Tibial artery (tissue), 4 donors: ENCODE measurements at regions not wholly inside any gene's neighbourhood (a gene's known extent, or its start where the extent isn't known, plus 50 kb on each side); places are given as distances from the start of the nearest gene placed in this dataset.

ENCODE experiments used
- DNase-seq, 2 donors: peaks; one replicate each; pipeline ENCODE4 v3.0.0-alpha.2; 2019
- H3K27ac ChIP-seq, 2 donors: fragments of 200-600 bp; sonication (generic) in 1 of 2; 1 replicate in 1 of 2; 2 replicates in 1 of 2; pipeline ENCODE4 v1.5.1; 2018 to 2019; ENCODE audit warnings: mild to moderate bottlenecking in 1 of 2
- H3K27me3 ChIP-seq, 2 donors: fragments of 200-600 bp; sonication (generic) in 1 of 2; one replicate each; pipeline versions ENCODE4 v1.5.1 to v1.6.0; 2016 to 2019
- H3K36me3 ChIP-seq, 3 donors: fragments of 200-600 bp; sonication (generic) in 2 of 3; one replicate each; pipeline ENCODE4 v1.5.1; 2016 to 2019; ENCODE audit warnings: mild to moderate bottlenecking in 2 of 3
- H3K4me1 ChIP-seq, 4 donors: fragments of 200-600 bp; sonication (generic) in 2 of 4; 1 replicate in 3 of 4; 2 replicates in 1 of 4; pipeline ENCODE4 v1.5.1; 2016 to 2019
- H3K4me3 ChIP-seq, 2 donors: fragments of 200-600 bp; sonication (generic) in 1 of 2; 1 replicate in 1 of 2; 2 replicates in 1 of 2; pipeline ENCODE4 v1.5.1; 2018 to 2019; ENCODE audit warnings: mild to moderate bottlenecking in 2 of 2
- H3K9me3 ChIP-seq, 3 donors: fragments of 200-600 bp; sonication (generic) in 1 of 3; one replicate each; pipeline ENCODE4 v1.5.1; 2016 to 2019
- intact Hi-C: fragments of 100-400 bp; cut with DNase I; formaldehyde crosslinking; loops from one replicate; pipeline ENCODE4 v1.15.0; 2023; ENCODE audit warnings: low total_unique reads
- TF ChIP-seq, protein P1 (sequence below), 2 experiments: fragments of 200-600 bp in 1 of 2; fragments of 450-650 bp in 1 of 2; IDR thresholded peaks; one replicate each; pipeline ENCODE4 v1.5.1; 2017 to 2019; ENCODE audit warnings: antibody characterized with exemption in 2 of 2, mild to moderate bottlenecking in 1 of 2, moderate library complexity in 1 of 2

DNA sequence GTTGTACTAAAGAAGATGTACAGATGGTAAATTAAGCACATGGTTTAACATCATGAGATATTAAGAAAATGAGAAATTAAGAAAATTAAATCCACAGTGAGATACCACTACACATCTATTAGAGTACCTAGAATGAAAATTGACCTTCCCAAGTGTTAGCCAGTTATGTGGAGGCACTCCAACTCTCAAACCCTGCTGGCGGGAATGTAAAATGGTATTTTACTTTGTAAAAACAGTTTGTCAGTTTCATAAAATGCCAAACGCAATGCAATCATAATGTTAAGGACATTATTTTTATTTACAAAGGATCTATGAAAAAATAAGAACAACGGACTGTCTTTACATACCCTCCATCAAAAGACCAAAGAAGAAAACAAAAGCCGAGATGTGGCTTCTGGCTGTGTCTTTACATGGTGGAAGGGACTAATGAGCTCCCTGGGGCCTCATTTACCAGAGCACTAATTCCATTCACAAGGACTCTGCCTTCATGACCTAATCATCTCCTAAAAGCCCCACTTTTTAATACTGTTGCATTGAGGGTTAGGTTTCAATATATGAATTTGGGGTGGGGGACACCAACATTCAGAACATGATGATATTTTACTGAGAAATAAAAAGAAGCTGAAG lies 1178.7 kb downstream of the AACS start:
- no peak overlapping the region for H3K27ac ChIP-seq
- H3K4me1 ChIP-seq, result no peaks in the 10 kb centered on the region
- H3K27me3 ChIP-seq, result no peaks in the 10 kb centered on the region
- no peak for DNase-seq
- no peaks in the 10 kb centered on the region for H3K9me3 ChIP-seq
- no peak overlapping the region for H3K4me3 ChIP-seq
- intact Hi-C loops, result no loop called here
- TF ChIP-seq, protein P1, sequence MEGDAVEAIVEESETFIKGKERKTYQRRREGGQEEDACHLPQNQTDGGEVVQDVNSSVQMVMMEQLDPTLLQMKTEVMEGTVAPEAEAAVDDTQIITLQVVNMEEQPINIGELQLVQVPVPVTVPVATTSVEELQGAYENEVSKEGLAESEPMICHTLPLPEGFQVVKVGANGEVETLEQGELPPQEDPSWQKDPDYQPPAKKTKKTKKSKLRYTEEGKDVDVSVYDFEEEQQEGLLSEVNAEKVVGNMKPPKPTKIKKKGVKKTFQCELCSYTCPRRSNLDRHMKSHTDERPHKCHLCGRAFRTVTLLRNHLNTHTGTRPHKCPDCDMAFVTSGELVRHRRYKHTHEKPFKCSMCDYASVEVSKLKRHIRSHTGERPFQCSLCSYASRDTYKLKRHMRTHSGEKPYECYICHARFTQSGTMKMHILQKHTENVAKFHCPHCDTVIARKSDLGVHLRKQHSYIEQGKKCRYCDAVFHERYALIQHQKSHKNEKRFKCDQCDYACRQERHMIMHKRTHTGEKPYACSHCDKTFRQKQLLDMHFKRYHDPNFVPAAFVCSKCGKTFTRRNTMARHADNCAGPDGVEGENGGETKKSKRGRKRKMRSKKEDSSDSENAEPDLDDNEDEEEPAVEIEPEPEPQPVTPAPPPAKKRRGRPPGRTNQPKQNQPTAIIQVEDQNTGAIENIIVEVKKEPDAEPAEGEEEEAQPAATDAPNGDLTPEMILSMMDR (IDR thresholded peaks at IDR 0.05), result no peak
- H3K36me3 ChIP-seq, result no peaks in the 10 kb centered on the region

DNA sequence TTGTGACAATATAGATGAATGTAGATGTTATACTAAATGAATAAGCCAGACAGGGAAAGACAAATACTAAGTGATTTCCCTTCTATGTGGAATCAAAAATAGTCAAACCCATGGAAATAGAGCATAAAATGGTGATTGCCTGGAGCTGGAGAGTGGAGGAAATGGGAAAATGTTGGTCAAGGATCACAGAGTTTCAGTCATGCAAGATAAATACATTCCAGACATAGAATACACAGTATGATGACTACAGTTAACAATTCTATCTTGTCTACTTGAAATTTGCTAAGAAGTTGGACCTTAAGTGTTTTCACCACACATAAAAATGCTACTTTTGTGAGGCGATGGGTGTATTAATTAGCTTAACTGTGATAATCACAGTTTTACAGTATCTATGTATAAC lies 1182.7 kb downstream of the AACS start:
- Histone ChIP-seq H3K4me3 (no peak overlapping the region), H3K9me3 (no peaks in the 10 kb centered on the region), H3K27me3 (no peaks in the 10 kb centered on the region), H3K27ac (no peak overlapping the region), H3K4me1 (no peaks in the 10 kb centered on the region), H3K36me3 (no peaks in the 10 kb centered on the region)
- intact Hi-C loops, result no loop called here
- TF ChIP-seq, protein P1 (IDR thresholded peaks at IDR 0.05), result no peak
- DNase-seq, result no peak

GRCh38 chr12:126248871-126249403 lies 1183.7 kb downstream of the AACS start:
- Histone ChIP-seq H3K9me3 (no peaks in the 10 kb centered on the region), H3K27ac (no peak overlapping the region), H3K4me3 (no peak overlapping the region), H3K27me3 (no peaks in the 10 kb centered on the region), H3K36me3 (no peaks in the 10 kb centered on the region), H3K4me1 (no peaks in the 10 kb centered on the region)
- no peak for DNase-seq
- intact Hi-C loops, result no loop called here
- TF ChIP-seq, protein P1 (IDR thresholded peaks at IDR 0.05), result no peak

GRCh38 chr12:126258190-126258589 lies 1193.0 kb downstream of the AACS start:
- TF ChIP-seq, protein P1 (IDR thresholded peaks at IDR 0.05), result no peak
- H3K4me1 ChIP-seq, result no peaks in the 10 kb centered on the region
- no peak for DNase-seq
- no peak overlapping the region for H3K27ac ChIP-seq
- no peaks in the 10 kb centered on the region for H3K36me3 ChIP-seq
- H3K27me3 ChIP-seq, result no peaks in the 10 kb centered on the region
- no peak overlapping the region for H3K4me3 ChIP-seq
- H3K9me3 ChIP-seq, result no peaks in the 10 kb centered on the region
- intact Hi-C loops, result no loop called here

- no peaks in the 10 kb centered on the region for H3K9me3 ChIP-seq
- H3K36me3 ChIP-seq, result no peaks in the 10 kb centered on the region
- TF ChIP-seq, protein P1 (IDR thresholded peaks at IDR 0.05), result no peak
- no peaks in the 10 kb centered on the region for H3K4me1 ChIP-seq
- H3K27ac ChIP-seq, result no peak overlapping the region
- intact Hi-C loops, result no loop called here
- no peaks in the 10 kb centered on the region for H3K27me3 ChIP-seq
- DNase-seq, result no peak
- no peak overlapping the region for H3K4me3 ChIP-seq
Observed at GRCh38 chr12:126262829-126263228, 1197.6 kb downstream of the AACS start.
